ENCODE measurements at regions not wholly inside any gene's neighbourhood (a gene's known extent, or its start where the extent isn't known, plus 50 kb on each side); places are given as distances from the start of the nearest gene placed in this dataset.
"Not testable (repeated sequence)": the region's sequence is repeated elsewhere in the genome, so short reads cannot be mapped to it uniquely, and the experiment has no call there.

DNA sequence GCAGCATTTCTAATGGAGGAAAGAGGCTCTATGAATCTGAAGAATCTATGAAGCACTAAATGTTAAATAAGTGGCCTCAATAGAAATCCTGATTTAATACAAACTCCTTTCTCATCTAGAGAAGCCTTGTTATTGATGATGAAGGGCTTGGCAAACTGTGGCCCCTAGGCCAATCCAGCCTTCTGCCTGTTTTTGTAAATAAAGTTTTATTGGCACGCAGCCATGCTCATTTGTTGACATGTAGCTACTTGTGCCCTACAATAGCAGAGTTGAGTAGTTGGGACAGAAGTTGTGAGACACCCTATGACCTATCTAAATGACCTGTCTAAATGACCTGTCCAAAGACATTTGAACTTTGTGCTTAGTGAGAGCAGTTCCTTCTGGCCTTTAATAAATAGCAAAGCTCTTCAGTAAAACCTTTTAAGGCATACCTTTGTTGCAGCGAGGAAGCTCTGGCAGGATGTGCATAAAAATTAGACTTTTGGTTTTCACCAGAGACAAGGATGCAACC, 484.4 kb upstream of the SPRED2 start:
- DNase-seq (ENCODE audit: low read depth): no peak

DNA sequence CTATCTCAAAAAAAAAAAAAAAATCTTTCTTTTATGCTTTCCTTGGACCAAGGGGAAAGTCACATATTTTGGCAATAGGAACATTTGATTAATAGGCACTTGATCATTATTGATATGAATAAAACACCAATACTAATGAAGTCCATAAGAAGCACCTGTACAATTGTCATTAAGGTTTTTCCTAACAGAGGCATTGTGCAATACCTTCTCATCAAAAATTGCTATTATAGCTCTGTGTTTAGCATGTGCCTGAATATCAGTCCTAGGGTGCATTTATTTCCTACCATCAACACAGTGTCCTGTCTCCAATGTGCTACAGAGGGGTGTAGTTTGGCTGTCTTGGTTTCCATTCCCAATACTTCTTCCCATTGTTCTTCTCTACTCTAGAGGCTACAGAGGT, 483.8 kb upstream of the SPRED2 start:
- no peak for DNase-seq (ENCODE audit: low read depth)

DNA sequence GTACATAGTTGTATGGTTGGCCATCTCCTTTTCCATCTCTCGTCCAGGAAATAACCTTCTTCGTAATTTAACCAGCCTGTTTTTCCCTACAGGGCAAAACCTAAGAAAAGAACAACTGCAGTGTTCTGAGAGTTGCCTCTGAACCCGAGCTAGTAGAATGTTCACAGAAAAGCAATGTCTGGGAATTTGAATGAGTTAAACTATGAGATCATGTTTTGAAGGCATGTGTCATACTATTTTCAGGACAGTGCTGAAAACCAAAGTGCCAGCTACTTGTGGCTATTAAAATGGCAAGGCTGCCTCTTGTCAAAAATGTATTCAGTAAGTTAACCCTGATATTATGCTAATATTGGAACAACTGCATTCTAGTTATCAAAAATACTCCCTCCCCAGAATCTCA, 482.9 kb upstream of the SPRED2 start:
- no peak for DNase-seq (ENCODE audit: low read depth)

DNA sequence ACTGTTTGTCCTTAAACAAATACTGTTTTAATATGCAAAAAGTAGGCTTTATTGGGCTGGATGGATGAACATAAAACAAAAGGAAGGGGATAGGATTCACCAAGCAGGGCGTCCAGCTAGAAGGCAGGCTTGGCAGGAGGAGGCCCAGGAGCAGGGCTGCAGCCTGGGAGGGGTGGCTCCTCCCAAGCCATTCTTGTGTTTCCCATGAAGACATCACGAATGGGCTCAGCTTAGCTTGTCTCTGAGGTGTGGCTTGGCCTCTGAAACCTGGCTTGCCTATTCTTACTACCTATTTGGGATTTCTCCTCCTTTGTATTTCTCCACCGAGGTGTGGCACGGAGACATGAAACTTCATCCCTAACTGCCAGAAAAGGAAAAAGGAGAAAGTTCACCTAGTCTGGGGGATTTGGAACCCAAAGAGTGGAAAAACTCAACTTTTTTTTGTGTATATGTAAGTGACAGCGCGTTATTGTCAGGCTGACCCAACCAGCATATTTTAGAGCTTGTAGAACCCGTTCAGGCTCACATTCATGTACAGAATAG, 481.9 kb upstream of the SPRED2 start:
- no peak for DNase-seq (ENCODE audit: low read depth)

DNA sequence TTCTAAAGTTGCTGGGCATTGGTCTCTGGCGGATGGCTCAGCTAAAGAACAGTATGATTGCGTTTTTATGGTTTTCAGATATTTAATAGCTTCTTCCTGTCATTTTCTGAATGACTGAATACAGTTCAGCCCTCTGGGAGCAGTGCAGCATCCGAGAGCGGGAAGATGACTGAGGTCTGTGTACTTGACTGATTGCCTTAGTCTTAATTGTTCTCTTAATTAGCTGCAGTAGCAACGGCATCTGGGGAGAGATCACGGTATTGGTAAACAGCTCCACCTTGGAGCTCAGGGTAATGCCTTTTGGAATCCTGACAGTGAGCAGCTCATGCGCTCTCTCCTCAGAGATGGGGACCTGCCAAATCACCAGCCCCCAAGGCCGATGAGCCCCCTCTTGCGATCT, 481.4 kb upstream of the SPRED2 start:
- DNase-seq (ENCODE audit: low read depth): no peak

DNA sequence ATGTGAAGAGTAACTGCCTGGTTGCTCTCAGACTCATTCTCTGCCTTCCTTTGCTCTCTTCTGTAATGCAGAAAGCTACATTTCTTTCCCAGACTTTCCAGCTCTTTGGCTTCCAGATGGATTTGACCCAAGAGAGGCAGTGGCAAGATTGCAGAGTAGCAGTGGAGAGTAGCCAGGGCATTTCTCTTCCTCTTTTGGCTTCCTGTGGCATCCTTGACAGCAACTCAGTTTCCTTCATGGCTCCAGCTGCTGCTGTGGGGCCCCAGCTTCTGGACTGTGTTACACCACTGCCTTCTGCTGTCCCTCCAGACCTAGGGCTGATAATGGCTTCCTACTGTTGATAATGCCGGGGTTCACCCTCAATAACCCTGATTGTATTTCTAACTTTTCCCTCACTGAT, 469.4 kb upstream of the SPRED2 start:
- no peak for DNase-seq (ENCODE audit: low read depth)

DNA sequence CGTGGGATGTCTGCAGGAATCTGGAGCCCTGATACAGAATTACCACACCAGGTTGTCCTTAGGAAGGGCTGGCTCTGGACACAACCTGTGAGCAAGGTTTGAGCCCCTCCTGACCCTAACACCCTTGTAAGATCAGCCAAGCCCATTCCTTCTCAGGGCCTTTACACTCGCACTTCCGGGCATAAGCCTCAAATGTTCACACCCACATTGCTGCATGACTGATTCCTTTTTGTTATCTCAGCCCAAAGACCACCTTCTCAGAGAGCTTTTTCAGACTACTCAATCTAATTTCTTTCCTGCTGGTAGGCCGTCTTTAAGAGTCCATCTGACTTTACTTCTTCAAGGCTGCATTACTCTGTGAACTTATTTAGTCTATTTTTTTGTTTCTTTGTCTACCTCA, 464.0 kb upstream of the SPRED2 start:
- no peak for DNase-seq (ENCODE audit: low read depth)

DNA sequence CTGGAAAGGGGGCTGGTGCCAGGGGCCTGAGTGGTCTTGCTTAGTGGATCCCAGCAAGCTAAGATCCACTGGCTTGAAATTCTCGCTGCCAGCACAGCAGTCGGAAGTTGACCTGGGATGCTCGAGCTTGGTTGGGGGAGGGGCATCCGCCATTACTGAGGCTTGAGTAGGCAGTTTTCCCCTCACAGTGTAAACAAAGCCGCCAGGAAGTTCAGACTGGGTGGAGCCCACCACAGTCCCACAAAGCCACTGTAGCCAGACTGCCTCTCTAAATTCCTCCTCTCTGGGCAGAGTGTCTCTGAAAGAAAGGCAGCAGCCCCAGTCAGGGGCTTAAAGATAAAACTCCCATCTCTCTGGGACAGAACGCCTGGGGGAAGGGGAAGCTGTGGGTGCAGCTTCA, 457.7 kb upstream of the SPRED2 start:
- not testable (repeated sequence) for DNase-seq (ENCODE audit: low read depth)

DNA sequence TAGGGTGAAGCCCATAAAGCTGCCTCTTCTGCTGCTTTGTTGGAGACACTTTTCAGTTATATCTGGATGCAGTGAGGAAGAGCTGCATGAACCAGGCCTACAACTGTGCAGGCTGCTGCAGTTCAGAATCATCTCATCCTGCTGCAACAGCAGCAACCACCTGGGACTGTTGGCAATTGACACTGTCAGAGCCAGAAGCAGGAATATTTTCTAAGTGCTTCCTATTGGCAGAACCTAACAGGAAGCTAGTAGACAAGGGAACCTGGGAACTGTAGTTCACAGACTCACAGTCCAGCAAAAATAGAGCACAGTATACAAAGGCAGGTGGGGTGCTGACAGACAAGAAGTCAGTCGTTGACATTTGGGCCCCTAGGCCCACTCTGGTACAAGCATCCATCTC, 452.9 kb upstream of the SPRED2 start:
- no peak for DNase-seq (ENCODE audit: low read depth)

DNA sequence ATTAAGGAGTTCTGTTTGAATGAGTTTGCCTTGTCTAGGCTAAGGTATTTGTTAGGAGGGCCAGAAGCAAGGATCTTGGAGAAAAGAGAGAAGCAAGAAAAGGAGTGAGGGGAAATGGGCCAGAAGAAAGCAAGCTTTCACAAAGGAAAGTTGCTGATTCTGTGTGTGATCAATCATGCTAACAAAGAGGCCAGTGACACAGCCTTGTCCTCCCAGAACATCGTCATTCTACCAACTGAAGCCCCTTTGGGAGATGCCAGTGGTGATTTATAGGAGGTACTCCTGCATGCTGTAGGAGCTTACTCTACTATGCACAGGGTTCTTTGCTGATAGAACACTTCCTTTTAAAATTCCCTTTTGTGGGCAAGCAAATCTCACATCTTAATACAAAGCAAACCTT, 449.2 kb upstream of the SPRED2 start:
- DNase-seq (ENCODE audit: low read depth): no peak

DNA sequence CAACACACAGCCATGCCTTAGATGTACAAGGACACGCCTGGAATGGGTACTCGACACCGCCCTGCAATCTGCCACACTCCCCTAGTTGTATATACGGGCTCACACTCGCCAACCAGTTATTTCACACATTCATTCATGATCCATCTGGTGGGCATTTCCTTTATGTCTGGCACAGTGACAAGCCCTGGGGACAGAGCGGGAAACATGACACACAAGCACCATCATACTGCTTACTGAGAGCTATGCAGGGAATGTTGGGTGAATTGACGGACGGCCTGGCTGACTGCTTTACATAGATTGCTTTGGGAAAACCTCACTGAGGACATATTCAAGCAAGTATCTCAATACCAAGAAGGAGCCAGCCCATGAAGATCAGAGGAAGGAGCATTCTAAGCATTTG, 448.0 kb upstream of the SPRED2 start:
- no peak for DNase-seq (ENCODE audit: low read depth)

DNA sequence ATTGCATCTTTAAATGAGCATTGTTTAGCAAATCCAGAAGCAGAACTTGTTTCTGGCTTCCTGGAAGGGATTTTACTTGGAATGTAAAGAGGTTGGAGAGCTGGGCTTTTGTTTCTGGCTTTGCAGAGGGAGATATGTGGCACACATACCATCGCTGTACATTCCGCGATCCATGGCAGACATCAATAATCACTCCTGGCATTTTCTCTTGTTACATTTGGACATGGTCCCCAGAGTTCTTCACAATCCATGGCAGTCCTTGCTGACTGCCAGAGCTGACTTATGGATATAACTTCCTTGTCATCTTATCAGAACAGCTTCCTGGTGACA, 445.6 kb upstream of the SPRED2 start:
- no peak for DNase-seq (ENCODE audit: low read depth)

DNA sequence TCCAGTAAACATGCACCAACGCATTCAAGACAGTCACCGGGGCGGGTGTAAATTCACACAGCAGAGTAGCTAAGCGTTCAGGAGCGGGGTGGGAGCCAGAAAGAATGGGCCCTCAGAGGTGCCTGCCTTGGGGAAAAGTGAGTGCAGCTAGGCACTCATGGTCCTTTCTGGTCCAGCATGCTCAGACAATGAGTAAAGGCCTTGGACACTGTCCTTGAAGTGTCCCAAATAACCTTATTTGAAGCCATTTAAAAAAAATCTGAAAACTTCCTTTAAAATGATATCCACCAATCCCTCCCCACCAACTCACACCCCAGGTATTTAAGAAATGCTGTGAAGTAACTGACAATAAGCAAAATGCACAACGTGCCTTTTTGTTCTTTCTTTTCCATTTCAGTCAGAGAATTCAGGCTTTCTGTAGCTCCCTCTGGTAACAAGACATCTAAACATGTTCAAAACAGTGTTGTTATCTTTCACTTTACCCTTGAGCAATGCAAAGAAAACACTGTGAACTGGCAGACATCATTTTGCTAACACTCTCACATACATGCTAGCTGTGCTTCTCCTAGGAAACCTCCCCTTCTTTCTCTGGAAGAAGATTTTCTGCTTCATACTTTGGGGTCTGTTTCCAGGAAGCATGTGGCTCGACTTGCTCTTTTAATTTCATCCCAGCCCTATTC, 445.1 kb upstream of the SPRED2 start:
- DNase-seq (ENCODE audit: low read depth): no peak

DNA sequence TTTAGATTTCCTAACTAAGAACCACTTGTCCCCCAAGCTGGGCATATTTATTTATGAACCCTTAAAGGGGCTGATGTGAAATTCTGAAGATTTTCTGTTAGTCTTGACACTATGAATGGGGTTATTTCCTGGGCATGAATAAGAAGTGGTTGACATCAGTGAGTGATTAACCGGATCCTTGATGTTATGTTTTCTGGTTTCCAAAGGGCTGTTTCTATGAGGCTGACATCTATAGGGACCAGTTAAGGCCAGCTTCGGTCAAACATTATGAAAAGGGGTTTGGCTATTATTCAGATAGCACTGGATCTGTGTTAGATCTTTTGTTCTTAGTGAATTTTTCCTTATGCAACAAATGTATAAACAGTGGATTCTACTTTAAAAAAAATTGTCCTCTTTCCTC, 443.7 kb upstream of the SPRED2 start:
- DNase-seq (ENCODE audit: low read depth): no peak

DNA sequence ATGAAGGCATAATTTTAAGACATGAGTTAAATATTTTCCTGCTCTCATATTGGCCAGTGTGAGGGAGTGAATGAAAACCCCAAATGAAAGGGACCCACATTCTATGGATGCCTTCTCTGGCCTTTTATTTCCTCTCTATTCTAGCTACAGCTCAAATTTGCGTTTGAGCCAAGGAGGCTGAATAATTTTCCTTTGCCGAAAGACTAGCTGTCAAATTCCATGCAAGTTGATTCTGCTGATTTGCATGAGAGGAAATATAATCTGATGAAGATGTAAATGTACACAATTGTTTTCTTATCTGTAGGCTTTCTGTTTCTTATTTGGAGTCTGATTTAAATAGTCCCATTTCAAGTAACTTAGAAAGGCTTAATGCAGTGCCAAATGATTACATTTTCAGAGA, 438.4 kb upstream of the SPRED2 start:
- no peak for DNase-seq (ENCODE audit: low read depth)

DNA sequence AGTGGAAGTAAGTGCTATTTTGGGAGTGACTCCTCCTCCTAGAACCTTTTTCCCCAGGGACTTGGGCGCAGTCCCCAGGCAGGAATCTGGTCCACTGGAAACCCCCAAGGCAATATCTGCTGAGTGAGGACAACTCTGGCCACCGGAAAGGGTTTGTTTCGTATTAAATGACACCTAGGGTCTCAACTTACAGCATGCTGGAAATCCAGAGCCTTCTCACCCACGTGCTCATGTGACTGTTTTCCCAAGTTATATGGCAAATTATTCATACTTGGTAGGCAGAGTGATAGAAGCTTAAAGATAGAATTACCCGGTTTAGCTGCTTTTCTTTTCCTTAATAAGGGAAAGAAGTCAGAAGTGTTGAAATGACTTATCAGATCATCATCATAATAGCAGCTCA, 436.9 kb upstream of the SPRED2 start:
- no peak for DNase-seq (ENCODE audit: low read depth)

DNA sequence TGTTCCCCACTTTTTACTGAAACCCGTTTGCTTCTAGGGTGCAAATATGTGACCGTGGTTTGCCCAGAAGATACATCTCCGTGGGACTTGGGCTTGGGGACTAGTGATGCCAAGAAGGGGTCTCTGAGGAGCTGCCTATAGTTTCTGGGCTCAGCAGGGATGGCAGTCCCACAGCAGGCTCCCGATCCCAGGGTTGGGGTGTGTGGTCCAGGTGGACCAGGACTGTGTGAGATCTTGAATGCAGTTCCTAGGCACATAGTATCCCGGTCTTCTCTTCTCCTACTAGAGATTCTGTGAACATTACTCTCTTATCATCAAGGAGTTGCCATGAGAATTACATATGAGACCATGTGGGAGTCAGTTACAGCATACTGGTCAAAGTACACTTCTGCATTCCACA, 435.8 kb upstream of the SPRED2 start:
- DNase-seq (ENCODE audit: low read depth): no peak

DNA sequence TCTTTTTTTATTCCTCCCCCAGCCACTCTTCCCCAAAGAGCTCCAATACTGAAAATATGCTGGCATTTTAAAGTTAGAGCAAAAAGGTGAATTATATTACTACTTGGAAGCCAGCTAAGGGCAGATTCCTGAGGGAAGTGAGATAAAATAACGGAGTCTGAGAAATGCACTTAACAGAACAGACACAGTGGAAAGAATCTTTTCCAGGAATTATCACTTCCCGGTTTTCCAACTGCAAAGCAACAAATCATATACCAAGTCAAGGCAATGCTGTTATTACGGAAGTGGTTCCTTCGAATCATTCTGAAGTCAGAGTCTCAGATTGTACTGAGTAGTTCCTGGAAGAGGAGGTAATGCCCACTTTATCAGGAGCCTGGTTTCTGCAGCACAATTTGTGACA, 435.0 kb upstream of the SPRED2 start:
- DNase-seq (ENCODE audit: low read depth): no peak

DNA sequence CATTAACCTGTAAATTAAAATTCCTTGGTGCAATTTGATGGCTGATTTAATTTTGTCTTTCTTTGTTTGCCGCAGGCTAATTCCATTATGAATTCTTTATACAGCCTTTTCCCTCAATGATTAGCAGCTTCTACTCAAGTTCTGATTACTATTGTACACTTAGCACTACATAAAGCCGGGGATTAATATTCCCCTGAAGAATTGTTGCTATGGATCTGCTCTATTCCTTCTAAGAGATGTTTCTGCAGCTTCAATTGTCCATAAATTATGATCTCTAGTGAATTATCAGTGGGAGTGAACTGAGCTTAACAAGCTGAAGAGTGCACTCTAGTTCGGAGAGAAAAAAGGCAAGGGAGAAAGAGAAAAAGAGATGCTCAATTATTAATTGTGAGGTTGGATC, 433.7 kb upstream of the SPRED2 start:
- no peak for DNase-seq (ENCODE audit: low read depth)

DNA sequence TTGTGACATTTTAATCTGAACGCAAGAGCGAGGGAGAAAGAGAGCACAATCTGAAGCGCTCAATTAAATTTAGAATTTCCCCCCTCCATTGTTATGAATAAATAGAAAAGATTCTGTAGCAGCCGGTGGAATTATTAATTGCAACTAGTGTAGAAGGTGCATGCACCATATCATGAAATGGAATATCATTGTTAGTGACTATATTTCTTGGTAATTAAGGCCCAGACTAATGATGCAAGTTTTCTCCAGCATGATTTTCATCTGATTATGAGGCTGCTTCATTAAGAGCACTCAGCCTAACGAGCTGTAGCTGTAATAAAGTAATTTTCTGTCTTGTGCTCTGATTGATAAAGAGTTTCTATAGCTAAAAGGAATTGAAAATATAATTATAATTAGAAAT, 432.2 kb upstream of the SPRED2 start:
- DNase-seq (ENCODE audit: low read depth): no peak

DNA sequence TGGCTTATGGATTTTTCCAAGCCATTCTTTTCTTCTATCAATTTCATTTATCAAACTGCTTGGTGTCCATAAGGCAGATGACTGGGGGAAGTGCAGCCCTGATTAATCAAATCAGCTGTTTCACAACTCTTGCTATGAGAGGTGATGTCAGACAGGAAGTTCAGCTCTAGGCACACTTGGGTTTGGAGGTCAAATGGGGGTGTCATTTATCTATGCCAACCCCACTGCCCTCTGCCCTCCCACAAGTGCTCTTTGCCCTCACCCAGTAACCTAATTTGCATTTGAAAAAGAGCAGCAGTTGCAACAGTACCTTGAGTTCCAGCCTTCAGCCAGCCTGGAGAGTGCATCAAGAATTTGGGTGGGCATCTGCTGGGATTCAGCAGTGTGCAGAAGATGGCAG, 431.3 kb upstream of the SPRED2 start:
- no peak for DNase-seq (ENCODE audit: low read depth)

DNA sequence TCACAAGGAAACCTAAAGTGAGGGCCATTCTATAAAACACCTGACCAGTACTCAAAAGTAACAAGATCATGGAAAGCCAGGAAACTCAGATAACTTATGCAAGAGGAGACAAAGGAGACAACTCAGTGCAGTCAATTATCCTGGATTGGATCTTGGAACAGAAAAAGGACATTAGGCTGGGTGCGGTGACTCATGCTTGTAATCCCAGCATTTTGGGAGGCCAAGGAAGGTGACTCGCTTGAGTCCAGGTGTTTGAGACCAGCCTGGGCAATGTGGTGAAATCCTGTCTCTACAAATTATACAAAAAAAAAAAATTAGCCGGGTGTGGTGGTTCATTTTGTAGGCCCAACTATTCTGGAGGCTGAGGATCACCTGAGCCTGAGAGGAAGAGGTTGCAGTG, 424.5 kb upstream of the SPRED2 start:
- no peak for DNase-seq (ENCODE audit: low read depth)

DNA sequence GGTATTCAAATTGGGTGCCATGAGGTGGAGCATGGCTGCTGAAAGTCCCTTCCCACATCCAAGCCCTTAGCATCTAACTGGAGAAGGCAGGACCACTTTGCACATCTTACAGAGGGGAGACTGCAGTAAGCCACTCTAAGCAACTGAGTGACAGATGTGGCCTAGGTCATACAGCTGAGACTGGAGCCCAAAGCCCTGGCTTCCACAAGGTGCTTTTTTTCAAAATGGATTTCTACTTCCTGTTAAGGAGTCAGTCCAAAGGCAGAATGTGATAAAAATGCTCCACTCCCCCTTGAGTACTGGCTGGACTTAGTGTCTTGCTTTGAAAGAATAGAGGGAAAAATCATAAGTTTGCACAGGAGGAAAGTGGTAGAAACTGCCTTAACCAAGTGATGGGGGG, 424.0 kb upstream of the SPRED2 start:
- no peak for DNase-seq (ENCODE audit: low read depth)

DNA sequence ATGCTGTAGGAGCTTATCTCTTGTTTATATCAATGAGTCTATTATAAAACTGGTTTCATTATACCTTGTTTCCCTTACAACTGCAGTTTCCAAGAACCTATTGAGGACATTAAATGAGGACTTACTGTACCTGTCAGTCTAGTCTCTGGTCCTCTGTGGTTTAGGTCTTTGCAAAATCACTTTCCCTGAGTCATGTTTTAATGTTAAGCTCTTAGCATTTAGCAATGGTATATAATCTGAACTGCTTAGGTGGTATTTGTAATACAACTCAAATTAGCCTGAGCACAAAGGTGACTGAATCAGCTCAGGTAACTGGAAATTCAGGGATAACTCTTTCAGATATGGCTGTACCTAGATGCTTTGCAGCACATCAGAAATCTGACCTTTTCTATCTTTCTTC, 418.3 kb upstream of the SPRED2 start:
- DNase-seq (ENCODE audit: low read depth): no peak
